HepG2 (cell line): ENCODE measurements at regions not wholly inside any gene's neighbourhood (a gene's known extent, or its start where the extent isn't known, plus 50 kb on each side); places are given as distances from the start of the nearest gene placed in this dataset.

Experiments
- ASH2L ChIP-seq: fragments of 300-600, 200-600 bp; sonication (generic); IDR thresholded peaks from 2 replicates; pipeline ENCODE4 v1.7.0; 2017; ENCODE audit warnings: low read depth, mild to moderate bottlenecking, moderate library complexity, mixed read lengths, low read length; ENCODE audit not compliant: insufficient read length
- CAMTA2 ChIP-seq: sonication (generic); formaldehyde crosslinking; IDR thresholded peaks from 2 replicates; pipeline ENCODE4 v1.4.0; 2020; ENCODE audit warnings: mild to moderate bottlenecking, missing genetic modification reagents, borderline replicate concordance
- ETV5 ChIP-seq: IDR thresholded peaks from 2 replicates; pipeline ENCODE4 v1.6.1; 2018; ENCODE audit warnings: missing biosample characterization, missing genetic modification reagents, inconsistent platforms, borderline replicate concordance
- GABPB1 ChIP-seq: IDR thresholded peaks from 2 replicates; pipeline ENCODE4 v1.6.1; 2016; ENCODE audit warnings: mild to moderate bottlenecking, missing genetic modification reagents, moderate library complexity, missing compliant biosample characterization
- HHEX ChIP-seq: IDR thresholded peaks from 2 replicates; pipeline ENCODE4 v1.6.1; 2016; ENCODE audit warnings: control low read depth
- KAT8 ChIP-seq: IDR thresholded peaks from 2 replicates; pipeline ENCODE4 v1.6.1; 2016; ENCODE audit warnings: missing genetic modification reagents, missing compliant biosample characterization
- RAD51 ChIP-seq: fragments of 450-650 bp; IDR thresholded peaks from 2 replicates; pipeline ENCODE4 v1.6.1; 2016; ENCODE audit warnings: borderline replicate concordance
- SAP130 ChIP-seq: IDR thresholded peaks from 2 replicates; pipeline ENCODE4 v1.6.1; 2016; ENCODE audit warnings: low read depth
- TCF7 ChIP-seq: sonication (generic); IDR thresholded peaks from 2 replicates; pipeline ENCODE4 v1.6.1; 2016; ENCODE audit warnings: antibody characterized with exemption, low read depth
- ZBTB1 ChIP-seq: sonication (generic); formaldehyde crosslinking; IDR thresholded peaks from 2 replicates; pipeline ENCODE4 v1.4.0; 2020; ENCODE audit warnings: missing genetic modification reagents, borderline replicate concordance
- ZNF264 ChIP-seq: sonication (generic); formaldehyde crosslinking; IDR thresholded peaks from 2 replicates; pipeline ENCODE4 v1.4.0; 2020; ENCODE audit warnings: missing genetic modification reagents
- ZNF441 ChIP-seq: sonication (generic); formaldehyde crosslinking; IDR thresholded peaks from 2 replicates; pipeline ENCODE4 v1.7.0; 2021; ENCODE audit warnings: missing genetic modification reagents, borderline replicate concordance
- ZNF766 ChIP-seq: sonication (generic); formaldehyde crosslinking; IDR thresholded peaks from 2 replicates; pipeline ENCODE4 v1.5.0; 2020; ENCODE audit warnings: missing genetic modification reagents, borderline replicate concordance
- TF ChIP-seq, protein P1 (sequence below): sonication (generic); formaldehyde crosslinking; IDR thresholded peaks from 2 replicates; pipeline ENCODE4 v1.4.0; 2020; ENCODE audit warnings: low read depth, missing genetic modification reagents

GRCh38 chr5:12313602-12314001 lies 409.4 kb upstream of the CTNND2 start (continued):
- TF ChIP-seq, protein P1, sequence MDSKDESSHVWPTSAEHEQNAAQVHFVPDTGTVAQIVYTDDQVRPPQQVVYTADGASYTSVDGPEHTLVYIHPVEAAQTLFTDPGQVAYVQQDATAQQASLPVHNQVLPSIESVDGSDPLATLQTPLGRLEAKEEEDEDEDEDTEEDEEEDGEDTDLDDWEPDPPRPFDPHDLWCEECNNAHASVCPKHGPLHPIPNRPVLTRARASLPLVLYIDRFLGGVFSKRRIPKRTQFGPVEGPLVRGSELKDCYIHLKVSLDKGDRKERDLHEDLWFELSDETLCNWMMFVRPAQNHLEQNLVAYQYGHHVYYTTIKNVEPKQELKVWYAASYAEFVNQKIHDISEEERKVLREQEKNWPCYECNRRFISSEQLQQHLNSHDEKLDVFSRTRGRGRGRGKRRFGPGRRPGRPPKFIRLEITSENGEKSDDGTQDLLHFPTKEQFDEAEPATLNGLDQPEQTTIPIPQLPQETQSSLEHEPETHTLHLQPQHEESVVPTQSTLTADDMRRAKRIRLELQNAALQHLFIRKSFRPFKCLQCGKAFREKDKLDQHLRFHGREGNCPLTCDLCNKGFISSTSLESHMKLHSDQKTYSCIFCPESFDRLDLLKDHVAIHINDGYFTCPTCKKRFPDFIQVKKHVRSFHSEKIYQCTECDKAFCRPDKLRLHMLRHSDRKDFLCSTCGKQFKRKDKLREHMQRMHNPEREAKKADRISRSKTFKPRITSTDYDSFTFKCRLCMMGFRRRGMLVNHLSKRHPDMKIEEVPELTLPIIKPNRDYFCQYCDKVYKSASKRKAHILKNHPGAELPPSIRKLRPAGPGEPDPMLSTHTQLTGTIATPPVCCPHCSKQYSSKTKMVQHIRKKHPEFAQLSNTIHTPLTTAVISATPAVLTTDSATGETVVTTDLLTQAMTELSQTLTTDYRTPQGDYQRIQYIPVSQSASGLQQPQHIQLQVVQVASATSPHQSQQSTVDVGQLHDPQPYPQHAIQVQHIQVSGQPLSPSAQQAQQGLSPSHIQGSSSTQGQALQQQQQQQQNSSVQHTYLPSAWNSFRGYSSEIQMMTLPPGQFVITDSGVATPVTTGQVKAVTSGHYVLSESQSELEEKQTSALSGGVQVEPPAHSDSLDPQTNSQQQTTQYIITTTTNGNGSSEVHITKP (CRISPR knock-in tag), result no peak
- TF ChIP-seq TCF7 (no peak), RAD51 (no peak), HHEX (CRISPR knock-in tag) (no peak), CAMTA2 (no peak), ZNF264 (CRISPR knock-in tag) (no peak), SAP130 (CRISPR knock-in tag) (no peak), ZNF441 (CRISPR knock-in tag) (no peak), ASH2L (no peak), GABPB1 (CRISPR knock-in tag) (no peak), ZNF766 (CRISPR knock-in tag) (no peak), ZBTB1 (CRISPR knock-in tag) (no peak), ETV5 (CRISPR knock-in tag) (no peak), KAT8 (CRISPR knock-in tag) (no peak)
- TF ChIP-seq, all 625 proteins: peak for 0
